GM12875 (cell line): ENCODE measurements at regions not wholly inside any gene's neighbourhood (a gene's known extent, or its start where the extent isn't known, plus 50 kb on each side); places are given as distances from the start of the nearest gene placed in this dataset.

Experiments
- H3K4me3 ChIP-seq: one replicate; pipeline ENCODE4 v1.5.1; 2011; ENCODE audit warnings: low read depth, low read length, control low read depth
- CTCF ChIP-seq: IDR thresholded peaks from 2 replicates; pipeline ENCODE4 v1.5.1; 2011; ENCODE audit warnings: low read depth, mild to moderate bottlenecking, control low read depth, inconsistent platforms, low read length, moderate library complexity, borderline replicate concordance; ENCODE audit not compliant: insufficient read depth

GRCh38 chr2:35246702-35247101, 1108.9 kb upstream of the CRIM1 start:
- TF ChIP-seq CTCF, result no peak

GRCh38 chr2:35228584-35228983, 1127.0 kb upstream of the CRIM1 start:
- TF ChIP-seq CTCF, result no peak

More at GRCh38 chr2:35246702-35247101, 1108.9 kb upstream of the CRIM1 start:
- no peak overlapping the region for H3K4me3 ChIP-seq

GRCh38 chr2:35220461-35220860, 1135.1 kb upstream of the CRIM1 start:
- no peak overlapping the region for H3K4me3 ChIP-seq
- no peak for TF ChIP-seq CTCF

More at GRCh38 chr2:35228584-35228983, 1127.0 kb upstream of the CRIM1 start:
- H3K4me3 ChIP-seq, result no peak overlapping the region

GRCh38 chr2:35204881-35205280, 1150.7 kb upstream of the CRIM1 start:
- no peak overlapping the region for H3K4me3 ChIP-seq
- TF ChIP-seq CTCF, result no peak

GRCh38 chr2:35204323-35204722, 1151.3 kb upstream of the CRIM1 start:
- H3K4me3 ChIP-seq, result no peak overlapping the region
- TF ChIP-seq CTCF, result no peak

GRCh38 chr2:35199298-35199697, 1156.3 kb upstream of the CRIM1 start:
- no peak for TF ChIP-seq CTCF
- H3K4me3 ChIP-seq, result no peak overlapping the region

- TF ChIP-seq CTCF, result no peak
- H3K4me3 ChIP-seq, result no peak overlapping the region
Observed at GRCh38 chr2:35185861-35186412, 1169.6 kb upstream of the CRIM1 start.
